Activated CD4-positive, CD25-positive, alpha-beta regulatory T cell treated with anti-CD3 and anti-CD28 coated beads, Interleukin-2, amount 50 U/mL, for 72 hours (primary cell): ENCODE measurements at regions not wholly inside any gene's neighbourhood (a gene's known extent, or its start where the extent isn't known, plus 50 kb on each side); places are given as distances from the start of the nearest gene placed in this dataset.

Experiments used
- DNase-seq: peaks from one replicate; pipeline ENCODE4 v3.0.0; 2021

DNA sequence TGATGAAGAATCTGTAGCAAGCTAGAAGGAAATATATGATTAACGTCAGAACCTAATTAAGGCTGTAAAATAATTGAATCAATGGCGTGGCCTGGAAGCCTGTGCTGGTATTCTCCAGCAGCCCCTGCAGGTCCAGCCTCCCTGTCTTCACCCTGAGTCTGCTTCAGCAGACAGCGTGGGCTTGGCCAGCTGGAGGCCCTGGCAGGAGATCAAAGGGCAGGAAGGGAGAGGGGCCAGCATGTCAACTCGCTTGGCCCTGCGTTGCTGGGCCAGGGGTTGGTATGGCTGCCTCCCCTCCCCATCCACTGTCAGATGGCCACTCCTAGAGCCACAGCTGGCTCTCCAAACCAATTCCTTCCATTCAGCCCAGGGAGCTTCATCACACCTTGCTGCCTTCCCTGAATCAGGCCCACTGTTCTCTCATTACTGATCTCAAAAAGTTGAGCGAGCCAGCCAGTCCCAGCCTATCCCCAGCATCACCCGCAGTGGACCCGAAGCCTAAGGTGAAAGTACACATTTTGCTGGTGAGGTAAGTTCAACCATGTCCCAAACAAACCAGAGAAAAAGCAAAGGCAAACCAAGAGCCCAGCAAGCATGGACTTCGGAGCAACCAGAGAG lies 228.4 kb upstream of the AGAP1 start:
- DNase-seq: no peak

DNA sequence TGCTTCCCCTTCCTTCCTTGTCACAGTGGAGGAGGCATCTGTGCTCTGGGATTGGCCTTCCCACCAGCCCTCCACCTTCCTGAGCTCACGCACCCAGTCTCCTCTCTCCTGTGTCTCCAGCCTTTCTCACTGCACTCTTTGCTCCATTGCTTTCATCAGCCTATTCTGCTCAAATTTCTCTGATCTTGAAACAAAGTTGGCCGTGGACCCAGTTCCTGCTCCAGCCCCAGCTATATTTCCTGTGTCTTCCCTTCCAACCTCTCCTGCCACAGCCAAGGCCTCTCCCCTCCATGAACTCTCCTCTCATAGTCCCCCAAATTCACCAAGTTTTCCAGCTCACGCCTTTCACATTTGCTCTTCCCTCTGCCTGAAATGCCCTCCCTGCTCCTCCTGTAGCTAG lies 226.6 kb upstream of the AGAP1 start:
- DNase-seq: no peak

- DNase-seq: no peak
Observed at GRCh38 chr2:235268535-235268934, 225.3 kb upstream of the AGAP1 start.

DNA sequence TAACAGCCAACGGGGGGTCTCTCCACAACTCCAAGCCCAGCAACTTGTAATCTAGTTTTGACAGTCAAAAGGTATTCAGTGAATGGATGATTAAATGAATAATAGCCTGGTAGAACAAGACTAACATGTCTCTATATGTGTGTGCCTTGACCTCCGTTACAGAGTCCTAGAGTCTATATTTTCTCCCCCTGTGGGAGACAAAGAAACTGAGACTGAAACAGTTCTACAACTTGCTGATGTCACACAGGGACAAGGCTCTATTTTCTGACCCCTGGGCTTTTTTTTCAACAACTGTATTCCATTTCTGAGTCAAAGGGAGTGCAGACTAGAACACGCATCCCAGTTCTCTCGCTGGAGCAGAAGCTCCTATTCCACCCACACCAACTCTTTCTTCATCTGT lies 223.6 kb upstream of the AGAP1 start:
- DNase-seq: no peak

DNA sequence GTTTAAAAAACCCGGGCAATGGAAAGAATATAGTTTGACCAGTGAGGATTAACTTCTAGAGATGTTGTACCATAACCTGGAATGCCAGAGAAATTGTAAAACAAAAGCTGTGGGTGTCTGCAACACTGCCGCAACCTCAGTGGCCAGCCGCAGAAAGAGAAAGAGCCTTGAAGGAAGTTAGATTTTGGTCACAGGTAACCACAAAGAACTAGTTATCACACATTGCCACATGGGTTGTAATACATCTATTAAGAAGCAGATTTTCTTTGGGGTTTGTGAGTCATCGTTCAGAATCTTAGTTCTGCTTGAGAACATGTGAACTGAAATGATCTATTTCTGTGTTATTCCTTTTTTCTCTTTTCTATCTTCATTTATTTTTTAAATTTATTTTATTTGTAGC lies 222.9 kb upstream of the AGAP1 start:
- DNase-seq: no peak

GRCh38 chr2:235271936-235272335 lies 221.9 kb upstream of the AGAP1 start:
- no peak for DNase-seq

- no peak for DNase-seq
Observed at GRCh38 chr2:235274023-235274422, 219.8 kb upstream of the AGAP1 start.

- no peak for DNase-seq
Observed at GRCh38 chr2:235277485-235277884, 216.4 kb upstream of the AGAP1 start.

DNA sequence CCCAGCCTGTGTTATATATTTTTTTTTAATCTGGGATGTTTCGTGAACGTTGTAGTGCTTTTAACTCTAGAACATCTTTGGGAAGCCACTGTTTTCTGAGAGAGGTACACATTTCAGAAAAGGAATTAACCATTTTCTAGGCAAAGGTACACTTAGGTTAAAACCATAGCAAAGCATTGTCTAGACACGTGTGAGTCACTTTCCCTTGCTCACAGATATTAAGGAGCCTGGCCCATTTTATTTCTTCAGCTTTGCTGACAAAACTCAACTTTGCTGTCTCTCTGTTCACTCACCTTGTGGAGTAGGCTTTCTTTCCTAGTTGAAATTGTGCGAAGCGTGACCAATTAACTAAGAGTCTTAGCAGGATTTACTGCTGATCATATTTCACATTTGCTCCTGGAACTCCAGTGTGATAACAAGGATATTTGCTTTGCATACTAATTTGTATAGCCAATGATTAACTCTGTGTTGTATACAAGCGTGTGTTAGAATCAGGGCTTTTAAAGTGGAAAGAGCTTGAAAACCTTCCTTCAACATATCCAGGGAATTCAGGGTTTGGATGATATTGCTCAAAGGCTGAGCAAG lies 215.0 kb upstream of the AGAP1 start:
- no peak for DNase-seq

DNA sequence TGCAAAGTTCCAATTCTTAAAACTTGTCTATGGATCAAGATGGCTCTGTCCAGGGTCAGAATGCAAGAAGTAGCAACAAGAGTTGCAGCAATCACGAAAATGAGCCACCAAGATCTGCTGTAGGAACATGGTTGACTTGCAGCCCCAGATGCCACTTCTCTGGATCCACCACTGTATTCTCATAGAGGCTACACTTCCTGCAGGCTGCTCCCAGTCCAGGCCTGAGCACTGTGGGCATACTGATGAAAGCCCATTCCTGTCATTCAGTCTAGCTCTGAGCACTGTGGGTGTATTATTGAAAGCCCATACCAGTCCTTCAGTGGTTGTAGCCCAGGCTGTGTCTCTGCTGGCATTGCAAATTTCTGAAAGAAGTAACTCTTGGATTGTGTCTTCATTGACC lies 213.9 kb upstream of the AGAP1 start:
- DNase-seq: no peak

- DNase-seq: no peak
Observed at GRCh38 chr2:235283246-235283645, 210.6 kb upstream of the AGAP1 start.

GRCh38 chr2:235286622-235287374 lies 207.0 kb upstream of the AGAP1 start:
- DNase-seq: no peak

DNA sequence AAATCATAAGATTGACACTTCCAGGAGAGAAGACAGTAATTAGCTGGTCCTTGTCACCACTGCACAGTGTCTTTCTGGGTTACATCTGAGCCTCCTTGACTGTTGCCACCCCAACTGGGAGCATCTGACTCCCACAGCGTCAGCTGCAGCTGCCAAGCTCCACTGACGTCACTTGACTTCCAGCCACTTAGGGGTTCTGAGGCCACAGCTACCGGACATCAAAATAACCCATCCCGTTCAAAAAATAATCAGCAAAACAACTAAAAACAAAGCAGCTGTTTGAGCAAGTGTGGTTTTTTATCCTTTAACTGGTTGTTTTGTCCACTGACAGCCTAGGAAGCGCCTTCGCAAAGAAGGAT lies 206.5 kb upstream of the AGAP1 start:
- DNase-seq: no peak

DNA sequence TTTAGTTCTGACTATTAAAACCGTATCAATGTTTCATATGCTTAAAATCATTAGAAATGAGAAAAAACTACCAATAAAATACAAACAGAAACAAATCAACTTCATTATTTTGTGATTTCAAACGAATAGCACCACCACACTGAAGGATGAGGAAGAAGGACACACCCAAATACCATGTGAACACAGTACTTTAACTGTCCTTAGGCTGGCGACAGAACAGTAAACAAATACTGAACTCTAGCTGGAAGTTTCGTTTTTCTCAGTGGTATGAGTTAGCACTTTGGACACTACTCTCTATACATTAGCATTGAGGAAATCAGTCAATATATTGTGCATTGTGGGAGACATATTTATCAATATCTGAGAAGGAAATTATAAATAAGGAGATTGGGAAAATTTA lies 202.4 kb upstream of the AGAP1 start:
- DNase-seq: no peak

- DNase-seq: no peak
Observed at GRCh38 chr2:235293061-235293460, 200.8 kb upstream of the AGAP1 start.

DNA sequence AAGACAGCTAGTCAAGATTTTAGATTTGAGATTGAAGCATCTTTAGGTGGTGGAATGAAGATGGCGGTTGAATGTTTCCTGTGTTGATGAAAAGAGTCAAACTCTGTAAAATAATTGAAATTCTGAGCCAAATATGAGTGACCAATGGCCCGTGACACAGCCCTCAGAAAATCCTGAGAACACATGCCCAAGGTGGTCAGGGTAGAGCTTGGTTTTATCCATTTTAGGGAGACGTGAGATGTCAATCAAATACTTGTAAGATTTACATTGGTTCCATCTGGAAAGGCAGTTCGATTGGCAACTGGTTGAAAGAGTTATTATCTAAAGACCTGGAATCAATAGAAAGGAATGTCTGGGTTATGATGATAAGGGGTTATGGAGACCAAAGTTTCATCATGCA lies 198.0 kb upstream of the AGAP1 start:
- DNase-seq: no peak

DNA sequence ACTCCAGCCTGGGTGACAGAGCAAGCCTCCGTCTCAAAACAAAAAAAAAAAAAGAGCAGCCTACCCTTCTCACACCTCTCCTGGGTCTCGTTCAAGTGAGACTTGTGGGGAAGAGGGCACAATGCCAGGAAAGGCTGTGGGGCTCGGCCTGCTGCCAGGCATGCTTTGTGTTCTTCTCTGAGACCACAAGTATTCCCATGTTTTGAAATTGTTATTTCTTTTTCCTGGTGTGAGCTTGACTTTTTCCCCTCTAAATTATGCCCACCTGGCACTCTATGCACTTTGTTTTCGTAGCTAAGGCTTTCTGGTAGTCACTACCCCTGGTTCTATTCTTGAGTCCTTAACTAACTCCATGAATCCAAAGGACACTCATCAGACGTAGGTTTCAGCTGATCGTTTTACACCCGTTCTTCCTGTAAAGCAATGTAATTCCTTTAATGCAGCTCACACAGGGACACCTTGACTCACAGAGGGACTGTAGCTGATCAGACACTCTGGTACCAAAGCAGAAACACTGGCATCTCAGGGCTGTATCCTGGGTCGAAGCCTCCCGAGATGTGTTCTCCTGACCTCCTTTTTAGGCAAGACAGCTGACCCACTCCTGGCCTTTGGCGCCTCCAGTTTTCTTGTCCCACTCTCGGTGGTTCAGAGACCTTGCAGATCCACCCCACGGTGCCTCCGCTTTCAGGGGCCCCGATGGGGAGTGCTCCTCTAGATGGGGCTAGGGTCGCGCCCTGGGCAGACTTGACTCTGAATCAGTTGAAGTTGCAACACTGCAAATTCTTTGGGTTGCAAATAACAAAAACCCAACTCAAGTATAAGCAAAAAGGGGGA lies 193.3 kb upstream of the AGAP1 start:
- no peak for DNase-seq

- no peak for DNase-seq
Observed at GRCh38 chr2:235301202-235302076, 192.4 kb upstream of the AGAP1 start.

DNA sequence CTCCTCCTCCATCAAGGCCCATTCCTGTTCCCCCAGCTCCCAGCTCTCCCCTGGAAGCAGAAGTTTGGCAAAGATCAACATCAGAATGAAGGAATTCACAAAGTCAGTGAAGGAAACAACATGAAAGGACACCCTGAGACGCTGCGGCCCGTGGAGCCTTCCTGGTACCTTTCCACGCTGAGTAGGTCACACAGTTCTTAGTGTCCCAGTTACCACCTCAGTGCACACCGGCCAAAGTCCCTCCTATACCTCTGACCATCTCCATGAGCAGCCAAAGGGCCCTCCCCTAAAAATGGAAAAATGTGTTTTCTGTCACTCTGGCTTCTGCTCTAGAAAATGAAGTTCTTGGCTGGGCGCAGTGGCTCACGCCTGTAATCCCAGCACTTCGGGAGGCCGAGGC lies 191.6 kb upstream of the AGAP1 start:
- no peak for DNase-seq

DNA sequence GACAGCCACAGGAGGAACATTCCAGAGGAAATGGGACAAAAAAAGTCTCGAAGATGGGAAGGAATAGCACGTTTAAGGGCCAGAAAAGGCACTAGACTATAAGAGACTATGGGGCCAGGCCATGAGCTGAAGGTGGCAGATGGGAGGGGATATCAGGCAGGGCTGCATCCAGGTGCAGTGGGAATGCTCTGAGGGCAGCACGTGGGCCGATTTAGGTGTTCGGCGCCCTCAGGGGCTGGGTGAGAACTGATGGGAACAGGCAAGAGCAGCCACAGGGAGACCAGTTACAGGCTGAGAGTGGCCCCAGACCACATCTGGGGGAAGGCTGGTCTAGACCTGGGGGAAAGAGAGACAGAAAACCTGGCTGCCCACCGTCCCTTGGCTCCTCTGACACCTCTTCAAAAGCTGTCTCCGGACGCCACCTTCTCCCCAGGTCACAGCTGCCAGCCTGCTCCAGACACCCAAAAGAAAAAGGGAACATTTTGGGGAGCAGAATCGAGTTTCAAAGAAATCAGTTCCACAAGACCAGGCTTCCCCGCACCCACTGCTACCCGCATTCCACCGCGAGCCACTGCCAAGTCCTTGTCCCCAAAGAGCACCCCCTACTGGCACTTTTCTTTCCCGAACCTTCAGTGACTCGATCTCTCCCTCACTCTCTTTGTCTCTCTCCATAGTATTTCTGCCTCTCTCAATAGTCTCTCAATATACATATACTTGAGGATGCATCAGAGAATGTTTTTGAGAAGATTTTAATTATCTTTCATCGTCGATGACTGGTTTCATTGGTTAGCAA lies 190.1 kb upstream of the AGAP1 start:
- no peak for DNase-seq

DNA sequence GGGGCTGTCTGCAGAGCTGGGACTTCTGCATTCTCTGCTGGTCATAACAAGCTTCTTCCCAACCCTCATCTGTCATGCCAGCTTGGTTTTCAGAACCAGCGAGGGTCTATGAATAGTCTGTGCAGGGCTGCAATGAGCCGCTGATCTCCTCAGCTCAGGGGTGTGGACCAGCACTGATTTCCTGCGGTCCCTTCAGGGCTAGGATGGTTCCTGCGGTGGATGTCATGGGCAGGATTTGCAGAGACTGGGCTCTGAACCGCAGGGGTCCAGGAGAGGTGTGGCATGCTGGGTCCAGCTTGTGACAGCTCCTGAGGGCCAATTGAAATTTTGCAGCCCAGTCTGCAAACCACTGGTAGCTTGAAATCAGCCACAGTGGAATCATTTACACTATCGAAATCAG lies 188.2 kb upstream of the AGAP1 start:
- no peak for DNase-seq

GRCh38 chr2:235311044-235311443 lies 182.8 kb upstream of the AGAP1 start:
- no peak for DNase-seq
